Glomerular visceral epithelial cell (primary cell): ENCODE measurements at regions not wholly inside any gene's neighbourhood (a gene's known extent, or its start where the extent isn't known, plus 50 kb on each side); places are given as distances from the start of the nearest gene placed in this dataset.

Source experiments
- DNase-seq: peaks from one replicate; pipeline ENCODE4 v3.0.0-alpha.2; 2016; ENCODE audit errors: extremely low spot score

DNA sequence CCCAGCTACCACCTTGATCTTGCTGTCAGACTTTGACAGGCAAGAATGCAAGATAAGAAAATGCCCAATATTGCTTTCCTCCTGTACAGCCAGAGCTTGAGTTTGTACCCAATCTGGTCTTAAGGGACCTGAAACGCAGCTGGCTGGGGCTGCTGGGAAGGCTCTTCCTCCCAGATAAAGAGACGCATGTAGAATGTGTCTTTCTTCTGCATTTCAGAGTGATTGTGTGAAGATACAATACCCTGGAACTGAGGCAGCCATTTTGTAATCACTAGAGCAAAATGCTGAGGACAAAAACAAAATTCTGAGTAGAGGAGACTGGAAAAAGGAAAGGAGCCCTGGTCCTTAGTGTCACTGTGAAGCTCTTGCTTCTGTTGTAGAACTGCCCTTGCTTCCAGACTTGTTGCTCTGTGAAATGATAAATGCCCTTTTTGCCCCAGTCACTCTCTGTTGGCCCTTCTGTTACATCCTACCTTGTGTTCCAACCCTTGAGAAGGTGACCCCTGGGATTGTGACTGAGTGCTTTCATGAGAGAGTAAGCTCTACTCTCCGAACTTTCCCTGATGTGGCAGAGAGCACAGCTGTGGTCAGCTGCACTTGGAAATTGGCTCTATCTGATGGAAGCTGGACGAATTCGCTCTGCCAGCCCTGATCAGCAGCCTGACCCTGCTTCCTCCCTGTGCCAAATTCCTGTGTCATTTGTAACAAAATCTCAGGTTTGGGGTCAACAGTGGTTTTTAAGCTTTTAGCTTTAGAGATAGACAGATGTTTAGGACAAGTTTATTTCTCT is 137.4 kb upstream of the RBMS1 start:
- no peak for DNase-seq

DNA sequence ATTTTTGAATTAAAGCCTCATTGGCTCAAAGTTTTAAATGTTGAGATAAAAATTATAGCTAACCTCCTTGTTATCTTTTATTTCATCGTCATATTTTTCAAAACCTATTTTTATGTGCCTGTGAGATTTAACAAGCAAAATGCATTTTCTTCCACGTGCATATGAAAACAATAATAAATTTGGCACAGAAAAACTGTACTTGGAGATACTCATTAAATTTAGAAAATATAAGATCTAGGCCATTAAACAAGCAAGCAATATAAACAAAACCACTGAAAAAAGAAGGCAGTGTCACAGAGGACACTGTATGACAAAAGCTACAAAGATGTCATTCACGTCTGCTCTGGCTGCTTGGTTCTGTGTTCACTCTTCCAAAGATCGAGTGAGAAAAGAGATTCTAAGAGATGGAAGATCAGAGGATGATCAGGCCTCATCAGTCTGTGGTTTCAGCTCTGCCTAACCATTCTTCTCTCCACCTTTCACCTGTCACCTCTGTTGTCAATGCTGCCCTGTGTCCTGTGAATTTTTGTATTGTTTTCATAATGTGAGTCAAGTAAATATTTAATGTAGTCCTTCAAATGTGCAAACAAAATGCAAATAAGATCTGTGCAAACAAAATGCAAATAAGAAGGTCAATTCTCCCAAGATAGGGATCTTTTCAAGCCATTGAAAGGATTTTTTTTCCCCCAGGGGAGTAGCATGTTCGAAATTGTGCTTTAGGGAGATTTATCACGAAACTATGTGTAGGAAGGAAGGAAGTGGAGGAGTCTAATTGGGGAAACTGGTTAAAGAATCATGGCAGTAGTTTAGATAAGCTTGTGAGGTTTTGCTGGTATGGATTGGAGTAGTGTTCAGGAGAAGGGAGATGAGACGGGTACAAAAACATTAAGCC is 138.7 kb upstream of the RBMS1 start:
- DNase-seq: no peak

DNA sequence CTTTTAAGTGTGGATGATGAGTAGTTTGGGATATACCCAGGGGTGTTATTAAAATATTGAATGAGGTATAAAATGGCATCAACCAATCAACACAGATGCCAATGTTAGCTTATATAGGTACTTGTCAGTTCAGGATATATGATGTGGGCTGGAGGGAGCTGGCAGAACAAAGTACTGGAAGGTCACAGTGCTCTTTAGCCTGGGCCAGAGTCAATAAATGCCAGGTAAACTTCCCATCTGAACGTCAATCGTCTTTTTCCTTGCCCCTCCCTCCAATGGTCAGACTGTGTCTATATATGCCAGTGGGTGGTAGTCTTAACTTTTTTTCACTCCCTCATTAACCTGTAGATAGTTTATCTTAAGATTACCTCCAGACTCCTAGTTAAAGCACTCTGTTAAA is 140.8 kb upstream of the RBMS1 start:
- DNase-seq: no peak

DNA sequence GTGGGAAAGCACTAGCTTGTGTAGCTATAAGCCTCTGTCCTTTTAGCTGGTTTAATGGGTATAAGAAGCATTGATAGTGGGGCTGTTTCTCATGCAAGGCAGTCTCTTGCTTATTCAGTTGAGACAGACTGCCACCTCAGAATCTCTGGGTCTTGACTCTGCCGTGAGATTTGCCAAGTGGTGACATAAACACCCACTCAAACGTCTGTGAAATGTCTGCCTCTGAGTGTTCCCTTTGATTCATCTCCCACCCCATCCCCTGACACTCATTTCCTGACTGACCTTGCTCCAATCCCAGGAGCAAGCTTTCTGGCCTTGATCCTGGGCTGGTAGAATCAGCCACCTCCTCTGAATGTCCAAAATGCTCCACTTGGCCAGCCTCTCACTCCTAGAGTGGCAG is 141.9 kb upstream of the RBMS1 start:
- DNase-seq: peak; percentile 11

DNA sequence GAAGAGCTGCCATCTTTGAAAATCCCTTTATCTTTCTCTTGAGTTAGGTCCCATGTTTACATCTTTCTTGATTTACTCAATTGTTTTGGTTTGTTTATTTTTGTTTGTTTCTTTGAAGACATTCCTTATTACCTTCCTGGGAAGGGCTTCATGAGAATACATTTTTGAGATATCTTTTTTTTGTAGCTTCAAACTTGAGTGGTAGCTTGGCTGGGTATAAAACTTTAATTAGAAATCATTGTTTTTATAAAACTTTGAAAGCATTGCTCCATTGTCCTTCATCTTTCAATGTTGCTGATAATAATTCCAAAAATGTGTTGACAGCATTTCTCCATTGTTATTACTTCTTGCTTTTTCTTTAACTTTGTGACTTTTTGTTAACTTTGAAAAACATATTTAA is 145.9 kb upstream of the RBMS1 start:
- DNase-seq: no peak

DNA sequence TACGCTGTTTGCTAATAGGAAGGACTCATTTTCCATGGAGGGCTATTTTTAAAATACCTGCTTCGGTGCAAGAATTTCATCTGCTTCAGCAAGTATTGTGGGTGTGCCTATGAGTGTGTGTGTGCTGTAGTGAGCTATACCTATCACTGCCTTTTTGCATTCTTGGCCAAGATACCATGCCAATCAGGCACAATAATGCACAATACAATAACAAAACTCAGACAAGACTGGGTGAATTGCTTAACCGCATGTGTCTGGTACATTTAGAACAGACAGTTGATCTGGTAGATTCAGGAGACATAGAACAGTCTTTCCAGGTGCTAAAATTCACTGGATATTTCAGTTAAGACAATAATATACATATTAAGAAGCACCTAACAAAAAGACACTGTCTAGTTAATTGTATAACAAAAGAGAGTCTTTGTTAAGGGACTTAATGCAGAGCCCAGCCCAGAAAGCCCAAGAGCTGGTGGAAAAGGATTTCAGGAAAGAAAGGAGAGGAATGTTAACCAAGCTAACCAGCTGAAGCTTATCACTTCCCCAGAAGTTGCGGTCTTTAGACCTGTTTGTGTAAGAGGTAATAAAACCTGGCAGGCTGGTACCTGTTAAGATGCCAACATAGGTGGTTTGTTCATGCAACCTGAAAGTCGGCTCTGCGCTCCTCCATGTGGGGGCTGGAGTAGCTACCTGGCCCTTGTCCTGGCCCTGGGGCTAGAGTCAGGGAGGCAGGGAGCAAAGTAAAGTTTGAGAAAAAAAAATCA is 153.3 kb upstream of the RBMS1 start:
- no peak for DNase-seq

DNA sequence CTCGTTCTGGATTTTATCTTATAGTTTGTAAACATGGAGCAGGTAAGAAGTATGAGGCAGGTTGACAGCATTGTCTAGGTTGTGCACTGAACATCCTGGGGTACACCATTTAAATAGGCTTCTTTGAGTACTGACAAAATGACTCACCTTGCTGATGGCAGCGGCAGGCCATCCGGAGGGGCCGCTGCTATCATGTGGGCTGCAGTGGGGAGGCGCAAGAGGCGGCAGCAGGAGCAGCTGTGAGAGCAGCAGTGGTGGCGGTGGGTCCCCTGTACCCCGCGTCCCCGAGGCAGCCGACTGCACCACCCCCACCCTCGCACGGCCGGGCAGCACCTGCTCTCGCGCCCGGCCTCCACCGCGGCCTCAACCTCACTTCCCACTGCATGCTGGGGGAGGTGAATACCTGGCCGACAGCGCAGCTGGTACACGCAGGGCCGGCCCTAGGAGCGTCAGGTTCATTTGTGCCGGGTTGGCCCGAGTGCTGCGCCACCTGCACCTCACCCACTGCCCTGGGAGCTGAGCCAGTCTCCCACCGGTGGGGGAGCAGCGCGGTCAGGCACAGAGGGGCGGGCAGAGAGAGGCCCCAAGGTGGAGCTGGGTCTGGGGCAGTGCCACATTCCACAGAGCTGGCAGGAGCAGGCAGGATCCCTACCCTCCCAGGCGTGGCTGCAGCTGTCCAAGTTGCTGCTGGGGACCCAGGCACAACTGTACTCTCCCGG is 154.5 kb upstream of the RBMS1 start:
- peak; percentile 23 for DNase-seq

DNA sequence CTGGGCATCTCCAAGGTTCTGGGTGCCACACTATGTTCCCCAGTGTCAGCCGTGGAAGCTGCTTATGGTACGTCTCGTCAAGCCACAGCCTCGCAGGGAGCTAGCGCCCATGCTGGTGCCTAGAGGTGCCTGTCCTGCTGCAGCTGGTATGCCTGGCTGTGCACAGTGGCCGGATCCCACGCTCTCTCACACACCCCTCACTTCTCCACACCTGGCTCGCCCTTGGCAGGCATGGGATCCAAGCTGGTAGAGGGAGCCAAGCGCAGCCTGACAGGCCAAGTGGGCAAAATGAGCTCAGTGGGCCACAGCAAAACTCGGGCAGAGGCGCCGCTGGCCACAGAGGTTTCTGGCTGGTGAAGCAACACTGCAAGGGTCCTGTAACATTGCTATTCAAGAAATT is 156.1 kb upstream of the RBMS1 start:
- no peak for DNase-seq

DNA sequence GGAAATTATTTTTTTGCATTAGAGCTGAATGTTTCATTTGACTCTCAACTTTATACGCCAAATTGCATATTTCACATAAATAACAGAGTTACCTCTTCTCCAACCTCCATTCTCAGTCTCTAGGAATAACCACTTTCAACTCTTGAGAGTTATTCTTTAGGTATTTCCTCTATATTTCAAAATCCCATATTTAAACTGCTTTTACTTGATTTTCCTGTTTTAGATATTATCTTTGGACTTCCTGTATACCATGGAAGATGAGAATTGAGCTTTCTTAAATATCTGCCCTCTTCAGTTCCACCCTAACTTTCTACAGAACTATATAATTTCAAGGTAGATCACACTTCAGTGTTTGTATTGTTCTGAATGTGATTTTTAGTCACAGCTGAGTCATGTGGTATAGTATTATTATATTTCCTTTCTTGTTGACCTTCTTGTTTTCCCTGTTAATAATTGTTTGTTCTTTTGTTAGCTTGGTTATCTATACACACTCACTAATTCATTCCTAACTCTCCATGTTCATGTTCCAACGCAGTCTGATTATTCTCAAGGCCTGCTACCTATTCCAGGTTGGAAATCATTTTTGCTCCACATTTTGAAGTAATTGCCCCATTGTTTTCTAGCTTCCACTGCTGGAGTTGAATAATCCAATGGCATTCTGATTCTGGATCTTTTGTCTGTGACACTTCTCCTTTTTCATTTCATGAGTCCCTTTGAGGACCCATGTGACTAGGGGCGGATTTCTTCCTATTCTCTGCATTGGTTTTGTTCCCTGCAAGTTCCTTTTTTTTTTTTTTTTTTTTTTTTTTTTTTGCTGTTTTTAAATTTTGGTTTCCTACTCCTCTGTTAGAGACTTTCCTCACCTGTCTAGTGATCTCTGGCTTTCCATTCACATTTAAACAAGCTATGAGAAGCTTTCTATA is 156.8 kb upstream of the RBMS1 start:
- DNase-seq: no peak

DNA sequence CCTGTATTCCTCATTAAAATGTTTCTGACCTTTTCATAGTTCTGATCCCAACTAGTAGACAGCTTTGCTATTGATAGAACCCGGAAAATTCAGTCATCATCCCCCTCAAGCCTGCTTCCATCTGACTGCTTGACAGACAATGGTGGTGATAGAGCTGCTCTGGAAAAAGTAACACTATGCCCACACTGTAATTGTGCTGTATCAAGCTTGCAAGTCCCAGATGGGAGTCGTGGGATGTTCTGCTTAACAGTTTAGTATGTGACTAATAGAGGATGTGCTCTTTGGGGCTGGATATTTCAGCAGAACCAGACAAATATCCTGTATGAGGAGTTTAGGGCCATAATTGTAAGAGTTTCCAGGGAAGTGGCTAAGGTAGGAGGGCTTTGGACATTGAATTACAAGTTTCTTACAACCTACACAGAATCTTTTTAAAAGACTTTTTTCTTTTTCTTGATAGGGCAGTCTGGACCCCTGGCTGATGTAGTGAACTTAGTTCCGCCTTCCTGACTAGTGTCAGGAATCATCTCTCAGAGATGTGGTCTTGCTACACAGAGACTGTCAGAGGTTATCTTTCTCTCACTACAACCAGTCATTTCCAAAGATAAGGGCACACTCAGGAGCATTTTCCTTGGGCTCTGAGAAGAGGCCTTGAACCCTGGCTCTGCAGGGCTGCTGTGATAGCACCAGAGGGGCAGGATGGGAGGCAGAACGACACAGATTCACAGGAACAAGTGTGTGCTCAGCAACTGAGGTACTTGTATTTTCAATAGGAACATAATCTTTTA is 158.0 kb upstream of the RBMS1 start:
- DNase-seq: no peak

DNA sequence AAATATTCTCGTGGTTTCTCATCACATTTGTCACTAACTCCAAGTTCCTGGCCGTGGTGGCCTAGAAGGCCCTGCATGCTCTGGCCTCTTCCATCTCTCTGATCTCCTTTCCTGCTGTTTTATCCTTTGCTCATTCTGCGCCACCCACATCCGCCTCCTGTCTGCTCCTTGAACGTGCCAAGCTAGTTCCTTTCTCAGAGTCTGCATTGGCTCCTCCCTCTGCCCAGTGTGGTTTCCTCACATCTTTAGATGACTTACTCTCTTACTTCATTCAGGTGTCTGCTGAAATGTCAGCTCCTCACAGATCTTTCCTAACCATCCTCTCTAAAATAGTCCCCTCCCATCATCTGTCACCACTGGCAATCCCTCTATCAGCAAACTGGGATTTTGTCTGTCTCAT is 158.6 kb upstream of the RBMS1 start:
- no peak for DNase-seq

DNA sequence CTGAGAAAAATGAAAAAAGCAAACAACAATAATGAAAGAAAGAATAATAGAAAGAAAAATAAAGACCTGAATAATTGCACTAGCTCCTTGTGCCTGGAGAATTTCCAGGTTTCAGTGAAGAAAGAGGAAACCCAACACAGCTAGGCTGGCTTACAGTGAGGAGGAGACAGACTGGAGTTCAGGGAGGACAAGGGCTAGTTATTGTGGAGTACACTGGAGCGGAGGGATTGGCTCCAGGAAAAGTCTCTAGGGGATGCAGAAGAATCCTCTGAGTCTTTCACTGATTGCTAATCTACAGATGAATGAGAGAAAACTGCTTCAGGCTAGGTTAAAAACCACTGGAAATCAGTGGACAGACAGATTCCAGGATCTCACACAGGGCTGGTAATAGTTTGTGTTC is 163.6 kb upstream of the RBMS1 start:
- DNase-seq: no peak

DNA sequence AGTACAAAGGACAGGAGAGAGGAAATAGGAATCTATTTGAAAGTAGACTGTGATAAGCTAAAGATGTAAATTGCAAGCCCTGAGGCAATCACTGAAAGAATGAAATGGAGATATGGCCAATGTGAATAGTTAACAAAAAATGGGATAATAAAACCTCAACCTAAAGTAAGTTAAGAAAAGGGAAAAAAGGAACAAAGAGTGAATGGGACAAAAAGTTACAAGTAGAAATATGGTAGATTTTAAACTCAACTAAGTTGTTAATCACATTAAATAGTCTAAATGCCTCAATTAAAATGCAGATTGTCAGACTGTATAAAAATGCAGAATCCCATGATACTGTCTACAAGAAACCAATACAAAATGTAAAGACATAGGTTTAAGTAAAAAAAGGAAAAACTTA is 165.2 kb upstream of the RBMS1 start:
- DNase-seq: no peak

DNA sequence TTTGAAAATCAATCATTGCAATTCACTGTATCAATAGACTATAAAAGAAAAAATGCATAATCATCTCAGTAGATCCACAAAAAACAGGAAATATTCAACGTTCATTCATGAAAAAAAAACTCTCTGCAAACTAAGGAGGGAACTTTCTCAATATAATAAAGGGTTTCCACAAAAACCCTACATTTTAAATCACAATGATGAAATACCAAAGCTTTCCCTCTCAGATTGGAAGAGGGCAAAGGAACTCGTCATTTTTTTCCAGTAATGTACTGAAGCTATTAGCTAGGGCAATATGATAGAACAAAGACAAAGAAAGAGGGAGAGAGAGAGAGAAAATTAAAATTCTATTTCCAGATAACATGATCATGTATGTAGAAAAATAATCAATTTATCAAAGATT is 167.1 kb upstream of the RBMS1 start:
- no peak for DNase-seq

DNA sequence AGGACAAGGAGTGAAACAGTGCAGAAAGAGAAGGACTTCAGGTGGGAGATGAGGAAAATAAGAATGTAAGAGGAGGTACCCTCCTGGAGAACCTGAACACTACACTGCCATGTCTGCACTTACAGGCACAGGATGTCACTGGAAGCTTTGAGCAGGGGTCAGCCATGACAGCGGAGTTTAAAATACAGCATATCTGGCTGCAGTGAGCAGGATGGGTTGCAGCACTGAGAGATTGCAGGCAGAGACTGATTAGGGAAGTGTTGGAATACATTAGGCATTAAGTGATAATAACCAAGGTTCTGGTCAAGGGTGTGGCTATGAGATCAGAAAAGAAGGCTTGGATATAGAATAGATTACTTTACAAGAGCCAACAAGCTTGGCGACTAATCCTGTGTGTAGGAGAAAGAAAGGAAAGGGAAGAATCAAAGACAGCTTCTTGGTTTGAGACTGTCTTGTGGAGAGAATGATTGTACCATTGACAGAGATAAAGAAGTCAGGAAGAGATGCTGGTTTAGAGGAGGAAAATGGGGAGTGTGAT is 171.1 kb upstream of the RBMS1 start:
- no peak for DNase-seq

DNA sequence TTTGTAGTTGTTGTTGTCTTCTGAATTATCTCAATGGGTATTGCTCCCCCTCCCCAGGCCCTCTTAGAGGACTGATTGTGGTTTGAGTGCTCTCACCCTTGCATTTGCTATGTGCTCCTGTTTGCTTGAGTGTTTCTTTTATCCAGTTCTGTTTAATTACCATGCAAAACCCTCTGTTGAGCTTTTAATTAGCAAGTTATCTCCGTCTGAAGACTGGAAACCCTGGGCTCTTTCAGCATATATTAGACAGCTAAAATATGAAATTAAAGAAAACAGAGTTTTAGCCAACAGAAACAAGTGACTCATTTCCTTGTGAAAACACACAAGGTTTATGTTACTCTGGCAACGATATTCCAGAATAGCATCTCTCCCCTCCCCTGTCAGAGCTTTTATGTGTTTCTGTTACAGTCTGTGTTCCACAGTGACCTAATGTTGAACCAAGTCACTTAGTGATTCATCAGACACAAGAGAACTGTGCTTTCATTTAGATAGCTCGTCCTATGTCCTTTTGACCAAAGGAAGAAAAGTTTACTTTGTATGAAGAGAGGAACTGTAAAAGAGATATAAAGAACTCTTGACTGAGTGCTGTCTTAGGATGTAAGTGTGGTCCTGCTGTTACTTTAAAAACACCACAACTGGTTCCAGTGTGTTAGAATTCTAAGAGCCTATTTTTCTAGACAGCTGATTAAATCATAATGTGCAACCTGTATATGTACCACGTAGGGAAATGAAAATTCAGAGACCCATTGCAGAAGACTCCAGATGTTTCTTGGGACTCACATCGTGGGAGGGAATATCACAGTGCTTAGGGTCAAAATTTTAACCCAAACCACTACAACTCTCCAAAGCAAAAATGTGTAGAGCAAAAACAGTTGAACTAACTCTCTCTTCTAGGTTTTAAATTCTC is 172.8 kb upstream of the RBMS1 start:
- peak; percentile 92 for DNase-seq

DNA sequence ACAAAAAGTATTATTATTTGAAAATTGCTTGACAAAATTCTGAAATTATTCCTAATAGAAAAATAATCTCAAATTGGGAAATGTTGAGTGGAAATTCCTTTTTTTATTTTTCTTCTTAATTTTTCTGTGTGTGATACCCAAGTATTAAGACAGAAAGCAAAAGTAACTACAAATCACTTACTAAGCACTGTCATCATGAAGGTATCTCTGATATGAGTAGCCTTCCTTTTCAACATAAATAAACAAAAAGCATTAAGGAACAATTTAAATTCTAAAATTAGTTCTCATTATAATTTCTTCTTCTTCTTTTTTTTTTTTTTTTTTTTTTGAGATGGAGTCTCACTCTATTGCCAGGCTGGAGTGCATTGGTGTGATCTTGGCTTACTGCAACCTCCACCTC is 174.2 kb upstream of the RBMS1 start:
- no peak for DNase-seq

DNA sequence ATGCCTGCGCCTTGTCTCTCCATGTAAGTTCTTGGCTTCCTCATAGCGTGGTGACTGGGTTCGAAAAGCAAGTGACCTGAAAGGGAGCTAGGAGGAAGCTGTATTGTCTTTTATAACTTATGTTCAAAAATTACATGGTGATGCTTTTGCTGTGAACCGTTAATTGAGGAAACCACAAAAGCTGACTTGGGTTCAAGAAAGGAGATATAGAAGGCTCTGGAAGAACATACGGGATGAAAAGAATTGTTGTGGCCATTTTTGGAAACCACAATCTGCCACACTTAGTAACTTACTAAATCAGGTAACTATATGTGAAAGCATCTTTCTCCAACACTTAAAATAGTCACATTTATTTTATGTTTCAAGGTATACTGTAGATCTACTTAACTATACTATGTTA is 177.0 kb upstream of the RBMS1 start:
- DNase-seq: no peak

DNA sequence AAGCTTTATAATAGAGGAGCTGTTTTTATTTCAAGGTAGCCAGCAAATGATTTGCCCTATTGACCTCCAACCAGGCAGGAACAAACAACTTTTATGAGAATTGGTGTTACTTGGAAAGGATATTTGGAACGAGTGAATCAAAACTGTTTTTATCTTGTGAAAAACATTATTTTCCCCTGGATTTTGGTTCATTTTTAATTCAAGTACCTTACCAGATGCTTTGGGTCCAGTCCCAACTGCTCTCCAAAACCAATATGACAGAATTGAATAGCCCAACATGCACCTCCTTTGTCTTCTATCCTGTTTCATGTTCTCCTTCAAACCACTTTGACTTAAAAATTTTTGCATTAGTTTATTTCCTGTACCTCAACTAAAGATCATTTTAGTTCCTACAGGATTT is 178.6 kb upstream of the RBMS1 start:
- no peak for DNase-seq
